ENCODE measurements at regions not wholly inside any gene's neighbourhood (a gene's known extent, or its start where the extent isn't known, plus 50 kb on each side); places are given as distances from the start of the nearest gene placed in this dataset.

DNA sequence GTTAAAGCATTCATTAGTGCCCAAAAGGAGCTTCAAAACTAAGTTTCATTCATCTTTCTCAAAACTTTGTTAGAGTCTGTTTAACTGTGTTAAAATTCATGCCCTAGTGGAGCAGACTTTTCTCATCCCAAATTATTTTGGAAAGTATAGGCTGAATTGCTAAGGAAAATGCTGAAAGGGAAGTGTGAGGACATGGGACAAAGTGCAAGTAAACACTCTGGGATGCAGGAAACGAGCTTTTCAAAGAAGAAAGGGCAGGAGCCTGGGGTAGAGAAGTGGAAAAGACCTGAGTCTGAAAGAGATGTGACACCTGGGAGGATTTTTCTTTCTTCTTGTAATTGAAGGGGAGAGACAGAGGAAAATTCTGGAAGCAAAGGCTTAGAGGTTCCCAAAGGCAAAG lies 93.1 kb upstream of the ANKRD1 start:
- TF ChIP-seq, protein P1, sequence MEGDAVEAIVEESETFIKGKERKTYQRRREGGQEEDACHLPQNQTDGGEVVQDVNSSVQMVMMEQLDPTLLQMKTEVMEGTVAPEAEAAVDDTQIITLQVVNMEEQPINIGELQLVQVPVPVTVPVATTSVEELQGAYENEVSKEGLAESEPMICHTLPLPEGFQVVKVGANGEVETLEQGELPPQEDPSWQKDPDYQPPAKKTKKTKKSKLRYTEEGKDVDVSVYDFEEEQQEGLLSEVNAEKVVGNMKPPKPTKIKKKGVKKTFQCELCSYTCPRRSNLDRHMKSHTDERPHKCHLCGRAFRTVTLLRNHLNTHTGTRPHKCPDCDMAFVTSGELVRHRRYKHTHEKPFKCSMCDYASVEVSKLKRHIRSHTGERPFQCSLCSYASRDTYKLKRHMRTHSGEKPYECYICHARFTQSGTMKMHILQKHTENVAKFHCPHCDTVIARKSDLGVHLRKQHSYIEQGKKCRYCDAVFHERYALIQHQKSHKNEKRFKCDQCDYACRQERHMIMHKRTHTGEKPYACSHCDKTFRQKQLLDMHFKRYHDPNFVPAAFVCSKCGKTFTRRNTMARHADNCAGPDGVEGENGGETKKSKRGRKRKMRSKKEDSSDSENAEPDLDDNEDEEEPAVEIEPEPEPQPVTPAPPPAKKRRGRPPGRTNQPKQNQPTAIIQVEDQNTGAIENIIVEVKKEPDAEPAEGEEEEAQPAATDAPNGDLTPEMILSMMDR (IDR thresholded peaks at IDR 0.05), result no peak
- TF ChIP-seq ZFX (IDR thresholded peaks at IDR 0.05; ENCODE audit: borderline replicate concordance), result no peak
